Skeletal muscle satellite cell (primary cell): ENCODE measurements at regions not wholly inside any gene's neighbourhood (a gene's known extent, or its start where the extent isn't known, plus 50 kb on each side); places are given as distances from the start of the nearest gene placed in this dataset.
"Not testable (repeated sequence)": the region's sequence is repeated elsewhere in the genome, so short reads cannot be mapped to it uniquely, and the experiment has no call there.

Source experiments
- H3K27me3 ChIP-seq: 2 replicates; pipeline ENCODE4 v1.7.0; 2013; ENCODE audit warnings: low read length; ENCODE audit not compliant: control insufficient read depth, insufficient read depth
- H3K36me3 ChIP-seq: 2 replicates; pipeline ENCODE4 v1.7.0; 2013; ENCODE audit warnings: mild to moderate bottlenecking, control low read depth, low read length; ENCODE audit not compliant: insufficient read depth
- H3K4me1 ChIP-seq: 2 replicates; pipeline ENCODE4 v1.7.0; 2013; ENCODE audit warnings: low read length; ENCODE audit not compliant: control insufficient read depth, insufficient read depth
- H3K4me2 ChIP-seq: 2 replicates; pipeline ENCODE4 v1.7.0; 2013; ENCODE audit warnings: mild to moderate bottlenecking, low read length
- H3K4me3 ChIP-seq: 2 replicates; pipeline ENCODE4 v1.7.0; 2013; ENCODE audit warnings: low read length
- H3K9ac ChIP-seq: 2 replicates; pipeline ENCODE4 v1.7.0; 2013; ENCODE audit warnings: mild to moderate bottlenecking, low read depth, low read length, moderate library complexity
- H3K9me3 ChIP-seq: replicated peaks from 2 replicates; pipeline ENCODE4 v1.7.0; 2013; ENCODE audit warnings: mild to moderate bottlenecking, control low read depth, low read length

- Histone ChIP-seq H3K36me3 (no peaks in the 10 kb centered on the region), H3K4me1 (no peaks in the 10 kb centered on the region), H3K4me3 (no peak overlapping the region), H3K27me3 (peaks cover 6% of the 10 kb centered on the region), H3K9me3 (peaks cover 14% of the 10 kb centered on the region), H3K4me2 (no peak overlapping the region), H3K9ac (no peak overlapping the region)
These were observed 340.1 kb downstream of the EIPR1 start for GRCh38 chr2:3037196-3038194.

- peaks cover 14% of the 10 kb centered on the region for H3K9me3 ChIP-seq
- no peaks in the 10 kb centered on the region for H3K36me3 ChIP-seq
- no peak overlapping the region for H3K4me2 ChIP-seq
- no peak overlapping the region for H3K4me3 ChIP-seq
- peaks cover 3% of the 10 kb centered on the region for H3K27me3 ChIP-seq
- no peak overlapping the region for H3K9ac ChIP-seq
- H3K4me1 ChIP-seq: no peaks in the 10 kb centered on the region
These were observed 341.0 kb downstream of the EIPR1 start for GRCh38 chr2:3036432-3037125.

DNA sequence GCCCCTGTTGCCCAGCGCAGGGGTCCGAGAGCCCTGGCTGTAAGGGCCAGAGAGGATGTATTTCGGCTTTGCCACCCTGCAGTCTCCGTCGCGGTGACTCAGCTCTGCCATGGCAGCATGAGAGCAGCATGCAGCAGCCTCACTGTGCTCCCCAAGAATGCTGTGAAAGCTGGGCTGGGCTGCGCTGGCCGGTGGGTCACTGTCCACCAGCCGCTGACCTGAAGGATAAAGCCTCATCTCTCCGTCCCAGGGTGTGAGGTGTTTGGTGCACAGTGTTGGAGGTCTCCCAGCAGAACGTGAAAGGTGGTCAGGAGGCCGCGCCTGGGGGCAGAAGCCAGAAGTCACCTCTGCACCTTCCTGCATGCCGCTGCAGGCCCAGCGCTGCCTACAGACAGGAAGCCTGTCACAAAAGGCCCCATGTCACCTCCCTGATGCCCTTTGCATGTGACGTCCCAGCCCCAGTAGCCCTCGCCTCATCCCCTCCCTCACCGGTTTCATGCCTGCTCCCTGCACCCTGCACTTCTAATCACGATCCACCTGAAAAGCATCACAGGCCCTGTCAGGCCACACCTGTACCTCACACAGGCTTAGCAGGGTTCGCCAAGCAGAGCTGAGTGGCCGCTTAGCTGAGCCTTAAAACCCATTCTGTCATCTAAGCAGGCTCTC, 342.1 kb downstream of the EIPR1 start:
- Histone ChIP-seq H3K36me3 (no peaks in the 10 kb centered on the region), H3K4me3 (no peak overlapping the region), H3K27me3 (no peaks in the 10 kb centered on the region), H3K9me3 (peaks cover 14% of the 10 kb centered on the region), H3K4me2 (no peak overlapping the region), H3K9ac (no peak overlapping the region), H3K4me1 (no peaks in the 10 kb centered on the region)

GRCh38 chr2:3034856-3035255, 342.8 kb downstream of the EIPR1 start:
- Histone ChIP-seq H3K4me3 (no peak overlapping the region), H3K9me3 (peaks cover 13% of the 10 kb centered on the region), H3K27me3 (no peaks in the 10 kb centered on the region), H3K36me3 (no peaks in the 10 kb centered on the region), H3K9ac (no peak overlapping the region), H3K4me1 (no peaks in the 10 kb centered on the region), H3K4me2 (no peak overlapping the region)

GRCh38 chr2:3034396-3034795, 343.2 kb downstream of the EIPR1 start:
- Histone ChIP-seq H3K4me3 (no peak overlapping the region), H3K9me3 (peaks cover 9% of the 10 kb centered on the region), H3K27me3 (no peaks in the 10 kb centered on the region), H3K4me1 (no peaks in the 10 kb centered on the region), H3K36me3 (no peaks in the 10 kb centered on the region), H3K4me2 (no peak overlapping the region), H3K9ac (no peak overlapping the region)

- no peaks in the 10 kb centered on the region for H3K36me3 ChIP-seq
These were observed 344.3 kb downstream of the EIPR1 start for GRCh38 chr2:3033315-3033714.

GRCh38 chr2:3030791-3031190, 346.8 kb downstream of the EIPR1 start:
- not testable (repeated sequence) for H3K9ac ChIP-seq, H3K4me1 ChIP-seq, H3K36me3 ChIP-seq, H3K4me2 ChIP-seq, H3K4me3 ChIP-seq, H3K27me3 ChIP-seq, H3K9me3 ChIP-seq

More at GRCh38 chr2:3033315-3033714, 344.3 kb downstream of the EIPR1 start:
- Histone ChIP-seq H3K9me3 (peaks cover 9% of the 10 kb centered on the region), H3K4me1 (no peaks in the 10 kb centered on the region), H3K9ac (no peak overlapping the region), H3K27me3 (no peaks in the 10 kb centered on the region), H3K4me3 (no peak overlapping the region), H3K4me2 (no peak overlapping the region)

GRCh38 chr2:3025984-3026383, 351.6 kb downstream of the EIPR1 start:
- Histone ChIP-seq H3K4me1 (no peaks in the 10 kb centered on the region), H3K27me3 (no peaks in the 10 kb centered on the region), H3K4me2 (no peak overlapping the region), H3K36me3 (no peaks in the 10 kb centered on the region), H3K9me3 (peaks cover 14% of the 10 kb centered on the region), H3K9ac (no peak overlapping the region), H3K4me3 (no peak overlapping the region)

DNA sequence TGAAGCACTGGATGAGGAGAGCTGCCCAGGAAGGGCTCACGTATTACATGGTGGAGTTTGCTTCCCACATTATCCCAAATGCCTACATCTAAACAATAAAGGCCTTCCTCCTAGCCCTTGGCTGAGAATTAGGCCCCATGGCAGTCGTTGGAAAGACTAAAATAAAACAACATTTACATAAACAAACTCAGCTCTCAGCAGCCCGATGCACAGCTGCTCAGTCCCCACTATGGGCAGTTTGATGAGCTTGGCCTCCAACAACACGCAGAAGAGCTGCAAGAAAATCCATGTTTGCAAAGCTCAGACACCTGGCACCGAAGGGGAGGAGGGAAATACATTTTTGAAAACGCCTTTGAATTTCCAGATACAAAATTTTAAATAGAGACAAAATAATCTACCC, 352.4 kb downstream of the EIPR1 start:
- H3K4me1 ChIP-seq: no peaks in the 10 kb centered on the region
- no peak overlapping the region for H3K9ac ChIP-seq
- H3K9me3 ChIP-seq: peaks cover 15% of the 10 kb centered on the region
- H3K36me3 ChIP-seq: no peaks in the 10 kb centered on the region
- H3K27me3 ChIP-seq: no peaks in the 10 kb centered on the region
- no peak overlapping the region for H3K4me2 ChIP-seq
- no peak overlapping the region for H3K4me3 ChIP-seq

- Histone ChIP-seq H3K27me3 (no peaks in the 10 kb centered on the region), H3K9me3 (peaks cover 17% of the 10 kb centered on the region), H3K4me3 (no peak overlapping the region), H3K36me3 (no peaks in the 10 kb centered on the region), H3K4me1 (no peaks in the 10 kb centered on the region), H3K9ac (no peak overlapping the region), H3K4me2 (no peak overlapping the region)
These were observed 353.1 kb downstream of the EIPR1 start for GRCh38 chr2:3024401-3024935.

GRCh38 chr2:3023531-3023930, 354.1 kb downstream of the EIPR1 start:
- H3K4me1 ChIP-seq: no peaks in the 10 kb centered on the region
- H3K27me3 ChIP-seq: no peaks in the 10 kb centered on the region
- no peak overlapping the region for H3K4me2 ChIP-seq
- H3K4me3 ChIP-seq: no peak overlapping the region
- H3K36me3 ChIP-seq: no peaks in the 10 kb centered on the region
- H3K9me3 ChIP-seq: peaks cover 17% of the 10 kb centered on the region
- no peak overlapping the region for H3K9ac ChIP-seq
